ENCODE measurements at regions not wholly inside any gene's neighbourhood (a gene's known extent, or its start where the extent isn't known, plus 50 kb on each side); places are given as distances from the start of the nearest gene placed in this dataset.
"Not testable (repeated sequence)": the region's sequence is repeated elsewhere in the genome, so short reads cannot be mapped to it uniquely, and the experiment has no call there.

DNA sequence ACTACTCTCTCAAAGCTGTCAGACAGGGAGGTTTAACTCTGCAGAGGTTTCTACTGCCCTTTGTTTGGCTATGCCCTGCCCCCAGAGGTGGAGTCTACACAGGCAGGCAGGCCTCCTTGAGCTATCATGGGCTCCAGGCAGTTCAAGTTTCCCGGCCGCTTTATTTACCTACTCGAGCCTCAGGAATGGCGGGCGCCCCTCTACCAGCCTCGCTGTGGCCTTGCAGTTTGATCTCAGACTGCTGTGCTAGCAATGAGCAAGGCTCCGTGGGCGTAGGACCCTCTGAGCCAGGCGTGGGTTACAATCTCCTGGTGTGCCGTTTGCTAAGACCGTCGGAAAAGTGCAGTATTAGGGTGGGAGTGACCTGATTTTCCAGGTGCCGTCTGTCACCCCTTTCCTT lies 124.3 kb downstream of the PTCHD1 start:
- not testable (repeated sequence) for DNase-seq (ENCODE audit: low spot score in 2 of 2); FAIRE-seq

DNA sequence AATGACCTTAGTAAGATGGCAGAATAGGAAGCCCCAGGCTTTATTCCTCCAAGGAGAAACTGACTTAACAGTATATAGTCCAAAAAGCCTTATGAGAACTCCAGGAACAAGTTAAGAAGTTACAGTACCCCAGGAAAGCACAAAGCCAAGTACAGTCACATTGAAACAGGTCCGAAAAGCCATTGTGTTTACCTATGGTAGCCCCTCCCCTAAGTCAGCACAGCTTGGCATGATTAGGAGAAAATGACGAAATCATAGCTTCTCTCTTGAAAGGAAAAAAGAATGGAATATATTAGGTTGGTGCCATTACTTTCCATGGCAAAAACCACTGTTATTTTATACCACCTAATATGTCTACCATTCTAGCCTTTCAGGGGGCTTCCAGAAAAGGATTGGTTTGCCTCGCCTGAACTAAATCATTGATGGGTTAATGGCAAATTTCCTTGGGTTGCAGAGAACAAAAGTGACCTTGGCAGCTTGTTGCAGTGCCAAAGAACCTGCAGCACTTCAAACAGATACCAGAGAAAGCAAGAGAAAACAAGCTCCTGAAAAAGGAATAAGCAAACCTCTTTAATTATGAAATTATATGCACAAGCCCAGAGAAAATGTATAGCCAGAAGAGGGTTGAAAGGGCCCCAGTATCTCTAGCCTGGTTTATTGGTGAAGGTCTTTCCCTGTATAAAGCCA lies 130.6 kb downstream of the PTCHD1 start:
- DNase-seq (ENCODE audit: low spot score in 2 of 2) (no peak), FAIRE-seq (no peak)

GRCh38 chrX:23465985-23466384 lies 131.3 kb downstream of the PTCHD1 start:
- FAIRE-seq: no peak

GRCh38 chrX:23478056-23478455 lies 143.4 kb downstream of the PTCHD1 start:
- DNase-seq (ENCODE audit: low spot score in 2 of 2) (no peak), FAIRE-seq (no peak)

More at GRCh38 chrX:23465985-23466384, 131.3 kb downstream of the PTCHD1 start:
- DNase-seq (ENCODE audit: low spot score in 2 of 2): no peak

DNA sequence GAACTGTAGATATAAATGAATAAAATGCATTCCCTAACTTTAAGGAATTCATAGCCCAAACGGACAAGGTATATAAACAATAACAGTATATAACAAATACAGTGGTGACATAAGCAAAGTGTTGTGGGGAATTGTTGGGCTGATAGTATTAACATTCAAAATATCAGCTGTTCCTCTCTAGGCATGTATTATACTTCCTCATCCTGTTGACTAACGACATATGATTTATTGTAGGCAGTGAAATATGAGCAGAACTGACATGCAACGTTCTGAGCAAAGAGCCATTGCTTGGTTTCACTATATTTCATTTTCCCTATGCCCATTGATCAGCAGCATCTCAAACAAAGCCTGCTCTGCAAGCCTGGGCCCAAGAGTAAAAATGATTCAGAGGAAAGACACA lies 143.9 kb downstream of the PTCHD1 start:
- FAIRE-seq (no peak), DNase-seq (ENCODE audit: low spot score in 2 of 2) (no peak)

GRCh38 chrX:23482561-23482960 lies 147.9 kb downstream of the PTCHD1 start:
- no peak for DNase-seq (ENCODE audit: low spot score in 2 of 2)
- FAIRE-seq: no peak

DNA sequence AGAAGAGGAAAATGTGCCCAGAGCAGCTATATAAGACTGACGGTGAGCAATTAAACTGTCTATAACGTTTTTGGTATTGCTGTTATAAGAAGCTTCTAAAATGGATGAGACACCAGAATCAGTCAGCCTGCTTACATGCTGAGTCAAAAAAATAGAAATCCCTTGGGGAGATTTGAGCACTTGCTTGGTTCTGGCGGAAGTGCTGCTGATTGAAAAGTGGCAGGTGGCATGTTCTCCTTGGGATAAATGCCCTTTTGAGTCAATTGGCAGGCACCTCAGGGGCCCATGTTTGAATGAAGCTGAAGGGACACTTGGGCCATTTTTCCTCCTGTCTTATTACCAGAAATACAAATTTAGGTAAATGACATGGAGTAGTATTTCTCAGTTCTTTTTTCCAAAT lies 148.7 kb downstream of the PTCHD1 start:
- DNase-seq (ENCODE audit: low spot score in 2 of 2): no peak
- no peak for FAIRE-seq

DNA sequence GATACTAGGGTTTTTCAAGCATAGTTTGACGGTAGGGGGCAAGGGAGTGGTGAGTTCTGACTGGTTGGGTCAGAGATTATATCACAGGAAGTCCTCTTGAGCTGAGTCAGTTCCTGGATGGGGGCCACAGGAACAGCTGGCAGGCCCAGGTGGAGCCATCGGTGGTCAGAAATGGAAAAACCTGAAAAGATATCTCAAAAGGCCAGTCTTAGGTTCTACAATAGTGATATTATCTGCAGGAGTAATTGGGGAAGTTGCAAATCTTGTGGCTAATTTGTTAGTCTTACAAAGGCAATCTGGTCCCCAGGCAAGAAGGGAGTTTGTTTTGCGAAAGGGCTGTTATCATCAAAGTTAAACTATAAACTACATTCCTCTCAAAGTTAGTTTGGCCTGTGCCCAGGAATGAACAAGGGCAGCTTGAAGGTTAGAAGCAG lies 159.3 kb downstream of the PTCHD1 start:
- no peak for DNase-seq (ENCODE audit: low spot score in 2 of 2)
- FAIRE-seq: no peak

GRCh38 chrX:23494741-23495140 lies 160.1 kb downstream of the PTCHD1 start:
- no peak for FAIRE-seq
- no peak for DNase-seq (ENCODE audit: low spot score in 2 of 2)

- FAIRE-seq (no peak), DNase-seq (ENCODE audit: low spot score in 2 of 2) (no peak)
These were observed 163.3 kb downstream of the PTCHD1 start for GRCh38 chrX:23497919-23498318.

DNA sequence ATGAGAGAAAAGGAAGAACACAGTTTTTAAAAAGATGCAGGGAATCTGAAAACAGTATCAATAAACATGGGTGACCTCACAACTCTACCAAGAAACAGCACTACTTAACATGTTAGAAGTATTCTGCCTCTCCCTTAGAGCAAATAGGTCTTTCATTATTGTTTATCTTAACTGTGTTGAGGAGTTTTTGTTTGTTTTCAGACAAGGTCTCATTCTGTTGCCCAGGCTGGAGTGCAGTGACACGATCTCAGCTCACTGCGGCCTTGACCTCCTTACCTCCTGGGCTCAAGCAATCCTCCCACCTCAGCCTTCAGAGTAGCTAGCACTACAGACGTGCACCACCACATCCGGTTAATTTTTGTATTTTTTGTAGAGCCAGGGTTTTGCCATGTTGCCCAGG lies 165.3 kb upstream of the PRDX4 start:
- no peak for DNase-seq (ENCODE audit: low spot score in 2 of 2)

GRCh38 chrX:23503835-23504539 lies 163.3 kb upstream of the PRDX4 start:
- FAIRE-seq: no peak

More for the DNA sequence above, 165.3 kb upstream of the PRDX4 start:
- FAIRE-seq: no peak

GRCh38 chrX:23504540-23504884 lies 162.8 kb upstream of the PRDX4 start:
- DNase-seq (ENCODE audit: low spot score in 2 of 2): no peak
- FAIRE-seq: no peak

More at GRCh38 chrX:23503835-23504539, 163.3 kb upstream of the PRDX4 start:
- no peak for DNase-seq (ENCODE audit: low spot score in 2 of 2)

DNA sequence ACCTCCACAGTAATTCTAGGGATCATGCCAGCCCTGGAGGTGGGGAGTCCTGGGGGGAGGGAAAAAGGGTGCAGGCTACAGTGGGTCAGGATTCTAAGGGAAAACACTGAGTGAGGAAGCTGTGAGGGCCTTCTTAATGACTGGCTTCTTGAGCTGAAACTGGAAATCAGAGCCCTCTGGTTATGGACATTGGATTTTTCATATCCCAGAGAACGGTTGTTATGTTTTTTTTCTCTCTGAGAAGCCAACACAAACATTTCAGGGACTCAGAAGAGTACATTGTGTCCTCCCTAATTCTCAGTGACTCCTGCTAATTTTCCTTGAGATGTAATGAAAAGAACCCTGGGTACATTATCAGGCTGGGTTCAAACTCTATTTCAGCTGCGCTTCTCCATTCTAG lies 162.4 kb upstream of the PRDX4 start:
- DNase-seq (ENCODE audit: low spot score in 2 of 2): no peak
- FAIRE-seq: no peak

DNA sequence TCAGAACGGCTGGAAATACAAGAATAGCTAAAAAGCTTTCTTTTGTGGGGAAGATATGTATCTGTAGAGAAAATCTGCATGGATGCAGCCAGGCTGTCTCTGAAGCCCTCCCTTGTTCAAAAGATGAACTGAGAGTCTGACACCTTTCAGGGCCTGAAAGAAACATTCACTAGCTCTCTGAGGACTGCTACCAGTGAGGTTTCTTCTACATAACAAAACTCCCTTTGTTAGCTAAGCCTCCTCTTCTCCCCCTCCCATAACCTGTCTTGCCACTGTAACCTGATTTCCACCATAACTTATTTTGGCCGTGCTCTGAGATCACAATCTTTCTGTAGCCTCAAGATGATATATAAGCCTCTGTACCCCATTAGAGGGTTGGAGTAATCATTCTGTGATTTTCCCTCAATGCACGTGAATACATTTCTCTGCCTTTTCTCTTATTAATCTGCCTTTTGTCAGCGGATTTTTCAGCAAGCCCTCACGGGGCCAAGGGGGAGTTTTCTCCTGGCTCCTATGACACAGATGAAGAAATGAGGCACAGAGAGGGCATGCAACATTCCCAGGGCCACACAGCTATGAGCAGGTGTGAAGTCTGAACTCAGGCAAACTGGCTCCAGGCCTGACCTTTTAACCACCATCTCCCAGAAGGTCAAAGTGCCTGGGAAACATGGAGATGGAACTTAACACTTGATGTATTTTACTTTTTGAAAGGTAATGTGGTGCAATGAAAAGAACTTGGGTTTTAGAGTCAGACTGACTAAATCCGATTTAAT lies 161.6 kb upstream of the PRDX4 start:
- FAIRE-seq (no peak), DNase-seq (ENCODE audit: low spot score in 2 of 2) (no peak)

DNA sequence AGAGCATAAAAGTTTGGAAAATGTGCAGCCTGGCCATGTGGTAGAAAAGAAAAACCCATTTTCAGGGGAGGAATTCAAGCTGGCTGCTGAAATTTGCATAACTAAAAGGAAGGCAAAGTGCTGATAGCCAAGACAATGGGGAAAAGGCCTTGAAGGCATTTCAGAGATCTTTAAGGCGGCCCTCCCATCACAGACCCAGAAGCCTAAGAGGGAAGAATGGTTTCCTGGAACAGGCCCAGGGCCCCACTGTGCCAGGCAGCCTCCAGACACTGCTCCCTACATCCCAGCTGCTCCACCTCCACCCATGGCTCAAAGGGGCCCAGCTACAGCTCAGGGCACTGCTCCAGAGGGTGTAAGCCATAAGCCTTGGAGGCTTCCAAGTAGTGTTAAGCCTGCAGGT lies 158.0 kb upstream of the PRDX4 start:
- no peak for DNase-seq (ENCODE audit: low spot score in 2 of 2)
- FAIRE-seq: no peak

DNA sequence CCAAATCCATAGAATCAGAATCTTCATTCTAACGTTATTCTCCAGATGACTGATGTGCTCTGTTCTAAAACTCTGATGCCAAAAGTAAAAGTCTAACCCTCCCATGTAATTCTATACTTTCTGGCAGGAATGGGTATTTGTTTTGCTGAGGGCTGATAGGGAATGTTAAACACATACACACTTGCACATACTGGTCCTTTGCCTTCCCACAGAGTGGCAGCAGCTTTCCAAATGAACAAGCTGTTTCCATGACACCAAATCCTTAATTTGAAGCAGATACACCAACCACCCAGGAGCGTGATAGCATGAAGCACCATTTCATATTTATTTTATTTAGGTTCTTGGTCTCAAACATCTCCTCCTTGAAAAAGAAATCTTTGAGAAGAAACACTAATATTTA lies 155.5 kb upstream of the PRDX4 start:
- DNase-seq (ENCODE audit: low spot score in 2 of 2) (no peak), FAIRE-seq (no peak)

GRCh38 chrX:23513121-23513520 lies 154.2 kb upstream of the PRDX4 start:
- DNase-seq (ENCODE audit: low spot score in 2 of 2) (no peak), FAIRE-seq (no peak)

GRCh38 chrX:23514082-23514481 lies 153.2 kb upstream of the PRDX4 start:
- FAIRE-seq (no peak), DNase-seq (ENCODE audit: low spot score in 2 of 2) (no peak)

GRCh38 chrX:23515028-23515427 lies 152.3 kb upstream of the PRDX4 start:
- DNase-seq (ENCODE audit: low spot score in 2 of 2) (no peak), FAIRE-seq (no peak)

DNA sequence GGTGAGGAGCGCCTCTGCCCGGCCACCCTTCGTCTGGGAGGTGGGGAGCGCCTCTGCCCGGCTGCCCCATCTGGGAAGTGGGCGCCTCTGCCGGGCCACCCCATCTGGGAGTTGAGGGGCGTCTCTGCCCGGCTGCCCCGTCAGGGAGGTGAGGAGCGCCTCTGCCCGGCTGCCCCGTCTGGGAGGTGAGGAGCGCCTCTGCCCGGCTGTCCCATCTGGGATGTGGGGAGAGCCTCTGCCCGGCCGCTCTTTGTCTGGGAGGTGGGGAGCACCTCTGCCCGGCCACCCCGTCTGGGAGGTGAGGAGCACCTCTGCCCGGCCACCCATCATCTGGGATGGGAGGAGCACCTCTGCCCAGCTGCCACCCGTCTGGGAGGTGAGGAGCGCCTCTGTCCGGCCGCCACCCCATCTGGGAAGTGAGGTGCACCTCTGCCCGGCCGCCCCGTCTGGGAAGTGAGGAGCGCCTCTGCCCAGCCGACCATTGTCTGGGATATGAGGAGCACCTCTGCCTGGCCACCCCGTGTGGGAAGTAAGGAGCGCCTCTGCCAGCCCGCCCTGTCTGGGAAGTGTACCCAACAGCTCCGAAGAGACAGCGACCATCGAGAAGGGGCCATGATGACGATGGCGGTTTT lies 144.2 kb upstream of the PRDX4 start:
- FAIRE-seq; DNase-seq (ENCODE audit: low spot score in 2 of 2): not testable (repeated sequence)
